ENCODE measurements at regions not wholly inside any gene's neighbourhood (a gene's known extent, or its start where the extent isn't known, plus 50 kb on each side); places are given as distances from the start of the nearest gene placed in this dataset.
A peak's percentile ranks its signal among the peaks of the same experiment; 100 is the strongest.

GRCh38 chr7:67343114-67343513, 346.5 kb downstream of the TYW1 start:
- Histone ChIP-seq H3K27ac (replicated peaks) (no peak overlapping the region), H3K4me1 (peaks cover 11% of the 10 kb centered on the region), H3K27me3 (ENCODE audit: low read depth) (no peaks in the 10 kb centered on the region), H3K9me3 (replicated peaks) (peaks cover 10% of the 10 kb centered on the region), H3K4me3 (no peak overlapping the region), H3K36me3 (peaks cover 51% of the 10 kb centered on the region)
- intact Hi-C loops (cut with micrococcal nuclease): no loop called here
- TF ChIP-seq, protein P1, sequence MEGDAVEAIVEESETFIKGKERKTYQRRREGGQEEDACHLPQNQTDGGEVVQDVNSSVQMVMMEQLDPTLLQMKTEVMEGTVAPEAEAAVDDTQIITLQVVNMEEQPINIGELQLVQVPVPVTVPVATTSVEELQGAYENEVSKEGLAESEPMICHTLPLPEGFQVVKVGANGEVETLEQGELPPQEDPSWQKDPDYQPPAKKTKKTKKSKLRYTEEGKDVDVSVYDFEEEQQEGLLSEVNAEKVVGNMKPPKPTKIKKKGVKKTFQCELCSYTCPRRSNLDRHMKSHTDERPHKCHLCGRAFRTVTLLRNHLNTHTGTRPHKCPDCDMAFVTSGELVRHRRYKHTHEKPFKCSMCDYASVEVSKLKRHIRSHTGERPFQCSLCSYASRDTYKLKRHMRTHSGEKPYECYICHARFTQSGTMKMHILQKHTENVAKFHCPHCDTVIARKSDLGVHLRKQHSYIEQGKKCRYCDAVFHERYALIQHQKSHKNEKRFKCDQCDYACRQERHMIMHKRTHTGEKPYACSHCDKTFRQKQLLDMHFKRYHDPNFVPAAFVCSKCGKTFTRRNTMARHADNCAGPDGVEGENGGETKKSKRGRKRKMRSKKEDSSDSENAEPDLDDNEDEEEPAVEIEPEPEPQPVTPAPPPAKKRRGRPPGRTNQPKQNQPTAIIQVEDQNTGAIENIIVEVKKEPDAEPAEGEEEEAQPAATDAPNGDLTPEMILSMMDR (IDR thresholded peaks at IDR 0.05; ENCODE audit: borderline replicate concordance): no peak
- DNase-seq: no peak

DNA sequence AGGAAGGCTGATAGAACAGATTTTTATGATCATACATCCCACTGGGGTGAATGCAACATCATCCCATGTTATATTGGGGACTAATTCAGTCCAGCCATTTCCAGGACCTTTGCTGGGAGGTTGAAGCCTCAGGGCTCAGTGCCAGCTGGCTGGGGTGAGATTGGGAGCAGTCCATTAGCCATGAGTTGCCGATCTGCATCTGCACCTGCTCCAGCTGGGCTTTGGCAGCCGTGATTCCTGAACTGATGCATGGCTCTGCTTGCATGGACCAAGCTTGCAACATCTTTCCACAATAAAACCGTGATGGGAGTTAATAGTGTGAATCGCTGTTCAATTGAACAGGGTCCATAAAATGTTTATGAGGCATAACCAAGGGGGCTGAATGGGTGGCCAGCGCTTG, 346.9 kb downstream of the TYW1 start:
- no peak overlapping the region for H3K27ac ChIP-seq (replicated peaks)
- no peak overlapping the region for H3K4me3 ChIP-seq
- peak; percentile 47 for DNase-seq
- no peaks in the 10 kb centered on the region for H3K27me3 ChIP-seq (ENCODE audit: low read depth)
- TF ChIP-seq, protein P1 (IDR thresholded peaks at IDR 0.05; ENCODE audit: borderline replicate concordance): no peak
- intact Hi-C loops (cut with micrococcal nuclease): no loop called here
- peaks cover 10% of the 10 kb centered on the region for H3K9me3 ChIP-seq (replicated peaks)
- peaks cover 11% of the 10 kb centered on the region for H3K4me1 ChIP-seq
- H3K36me3 ChIP-seq: peaks cover 51% of the 10 kb centered on the region

GRCh38 chr7:67344481-67345193, 348.0 kb downstream of the TYW1 start:
- intact Hi-C loops (cut with micrococcal nuclease): no loop called here
- no peak overlapping the region for H3K27ac ChIP-seq (replicated peaks)
- peaks cover 11% of the 10 kb centered on the region for H3K4me1 ChIP-seq
- TF ChIP-seq, protein P1 (IDR thresholded peaks at IDR 0.05; ENCODE audit: borderline replicate concordance): no peak
- H3K27me3 ChIP-seq (ENCODE audit: low read depth): no peaks in the 10 kb centered on the region
- no peak overlapping the region for H3K4me3 ChIP-seq
- DNase-seq: no peak
- peaks cover 10% of the 10 kb centered on the region for H3K9me3 ChIP-seq (replicated peaks)
- peaks cover 45% of the 10 kb centered on the region for H3K36me3 ChIP-seq

DNA sequence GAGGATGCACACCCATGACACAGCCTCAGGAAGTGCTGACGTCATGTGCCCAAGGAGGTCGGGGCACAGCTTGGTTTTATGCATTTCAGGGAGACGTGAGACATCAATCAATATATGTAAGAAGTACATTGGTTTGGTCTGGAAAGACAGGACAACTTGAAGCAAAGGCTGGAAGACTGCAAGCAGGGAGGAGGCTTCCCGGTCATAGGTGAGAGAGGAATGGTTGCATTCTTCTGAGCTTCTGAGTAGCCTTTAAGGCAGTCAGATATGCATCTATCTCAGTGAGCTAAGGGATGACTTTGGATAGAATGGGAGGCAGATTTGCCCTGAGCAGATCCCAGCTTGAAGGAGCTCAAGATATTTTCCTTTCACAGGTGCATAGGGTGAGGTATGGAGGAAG, 349.5 kb downstream of the TYW1 start:
- TF ChIP-seq, protein P1 (IDR thresholded peaks at IDR 0.05; ENCODE audit: borderline replicate concordance): no peak
- intact Hi-C loops (cut with micrococcal nuclease): no loop called here
- Histone ChIP-seq H3K36me3 (peaks cover 31% of the 10 kb centered on the region), H3K4me1 (peaks cover 11% of the 10 kb centered on the region), H3K27ac (replicated peaks) (no peak overlapping the region), H3K9me3 (replicated peaks) (peaks cover 10% of the 10 kb centered on the region), H3K4me3 (no peak overlapping the region), H3K27me3 (ENCODE audit: low read depth) (no peaks in the 10 kb centered on the region)
- DNase-seq: no peak

DNA sequence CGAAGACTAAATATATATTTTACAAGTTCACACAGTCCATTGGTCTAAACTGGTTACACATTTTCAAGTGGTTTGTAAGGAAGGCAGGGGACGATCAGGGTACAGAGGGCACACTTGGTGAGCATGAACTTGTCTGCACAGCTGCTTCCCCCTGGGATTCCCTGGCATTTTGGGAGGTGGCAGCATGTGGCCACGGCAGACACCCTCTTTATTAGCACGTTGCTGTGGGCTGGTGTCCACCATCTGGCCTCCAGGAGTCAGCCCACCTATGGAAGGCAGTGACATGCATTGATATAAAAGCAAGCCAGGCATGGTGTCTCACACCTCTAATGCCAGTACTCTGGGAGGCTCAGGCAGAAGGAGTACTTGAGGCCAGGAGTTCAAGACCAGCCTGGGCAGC, 350.2 kb downstream of the TYW1 start:
- DNase-seq: no peak
- Histone ChIP-seq H3K36me3 (peaks cover 24% of the 10 kb centered on the region), H3K27me3 (ENCODE audit: low read depth) (no peaks in the 10 kb centered on the region), H3K4me3 (no peak overlapping the region), H3K27ac (replicated peaks) (no peak overlapping the region), H3K4me1 (peaks cover 11% of the 10 kb centered on the region), H3K9me3 (replicated peaks) (peaks cover 10% of the 10 kb centered on the region)
- TF ChIP-seq, protein P1 (IDR thresholded peaks at IDR 0.05; ENCODE audit: borderline replicate concordance): no peak
- intact Hi-C loops (cut with micrococcal nuclease): no loop called here
